HCEC 1CT (cell line): ENCODE measurements at regions not wholly inside any gene's neighbourhood (a gene's known extent, or its start where the extent isn't known, plus 50 kb on each side); places are given as distances from the start of the nearest gene placed in this dataset.
"Not testable (repeated sequence)": the region's sequence is repeated elsewhere in the genome, so short reads cannot be mapped to it uniquely, and the experiment has no call there.

Source experiments
- DNase-seq: peaks from one replicate; pipeline ENCODE4 v3.0.0-alpha.2; 2017

DNA sequence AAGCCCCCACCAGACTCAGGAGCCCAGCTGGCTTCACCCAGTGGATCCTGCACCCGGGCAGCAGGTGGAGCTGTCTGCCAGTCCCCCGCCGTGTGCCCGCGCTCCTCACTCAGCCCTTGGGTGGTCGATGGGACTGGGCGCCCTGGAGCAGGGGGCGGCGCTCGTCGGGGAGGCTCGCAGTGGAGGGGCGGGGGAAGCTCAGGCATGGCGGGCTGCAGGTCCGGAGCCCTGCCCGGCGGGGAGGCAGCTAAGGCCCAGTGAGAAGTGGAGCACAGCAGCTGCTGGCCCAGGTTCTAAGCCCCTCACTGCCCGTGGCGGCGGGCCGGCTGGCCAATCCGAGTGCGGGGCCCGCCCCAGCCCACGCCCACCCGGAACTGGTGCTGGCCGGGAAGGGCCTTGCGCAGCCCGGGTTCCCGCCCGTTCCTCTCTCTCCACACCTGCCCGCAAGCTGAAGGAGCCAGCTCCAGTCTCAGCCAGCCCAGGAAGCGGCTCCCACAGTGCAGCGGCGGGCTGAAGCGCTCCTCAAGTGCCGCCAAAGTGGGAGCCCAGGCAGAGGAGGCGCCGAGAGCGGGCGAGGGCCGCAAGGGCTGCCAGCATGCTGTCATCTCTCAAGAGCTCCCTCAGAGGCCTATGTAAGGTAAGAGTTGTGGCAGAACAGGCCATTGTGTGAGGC, 1307.8 kb upstream of the TMEFF2 start:
- DNase-seq, result no peak

DNA sequence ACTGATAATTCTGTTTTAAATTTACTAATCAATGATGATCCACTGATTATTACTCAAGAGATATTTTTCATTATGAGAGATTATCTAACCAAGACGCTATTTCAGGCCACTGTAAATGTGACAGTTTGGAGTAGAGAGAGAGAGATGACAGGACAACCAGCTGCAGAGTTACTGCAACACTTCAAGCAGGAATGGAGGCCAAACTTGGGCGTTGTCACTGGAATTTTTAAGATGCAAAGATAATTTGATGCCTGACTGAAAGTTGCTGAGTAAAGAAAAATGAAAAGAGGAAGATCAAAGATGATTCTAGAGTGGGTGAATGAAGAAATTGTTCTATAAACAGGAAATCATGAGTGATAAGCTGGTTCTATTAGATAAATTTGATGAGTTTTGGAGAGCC, 1302.1 kb upstream of the TMEFF2 start:
- no peak for DNase-seq

DNA sequence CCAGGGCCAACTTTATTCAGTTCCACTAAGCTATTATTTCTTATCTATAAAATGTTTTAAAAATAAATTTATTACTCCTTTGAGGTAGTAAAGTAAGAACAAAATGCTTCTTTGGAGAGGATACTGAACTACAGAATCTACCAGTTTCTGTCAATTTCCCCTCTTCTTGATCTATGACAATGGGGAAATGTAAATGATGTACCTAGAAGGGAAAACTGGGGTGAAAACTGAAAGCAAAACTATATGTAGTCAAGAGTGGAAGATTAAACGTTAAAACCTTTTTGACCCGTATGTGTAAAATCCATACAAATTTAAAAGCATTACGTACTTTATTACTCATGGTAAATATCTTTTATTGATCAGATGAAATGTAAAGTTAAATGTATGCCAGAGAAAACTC, 1287.8 kb upstream of the TMEFF2 start:
- DNase-seq, result no peak

DNA sequence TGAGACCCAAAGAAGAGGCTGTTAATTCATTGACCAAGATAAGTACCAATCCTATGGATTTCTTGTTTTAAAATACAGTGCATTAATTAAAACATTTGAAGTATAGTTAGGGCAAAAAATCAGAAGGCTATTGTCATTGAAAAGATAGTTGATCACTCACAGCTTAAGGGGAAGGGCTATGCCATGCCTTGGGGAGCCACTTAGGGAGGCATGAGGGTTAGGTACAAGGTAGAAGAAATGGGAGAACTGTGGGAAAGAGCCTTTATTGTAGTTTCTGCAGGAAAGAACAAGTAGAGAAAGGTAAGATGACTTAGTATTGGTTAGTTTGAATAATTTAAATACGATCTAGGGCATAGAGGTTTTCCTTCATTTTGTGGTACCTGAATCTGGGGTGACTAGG, 1285.5 kb upstream of the TMEFF2 start:
- no peak for DNase-seq

DNA sequence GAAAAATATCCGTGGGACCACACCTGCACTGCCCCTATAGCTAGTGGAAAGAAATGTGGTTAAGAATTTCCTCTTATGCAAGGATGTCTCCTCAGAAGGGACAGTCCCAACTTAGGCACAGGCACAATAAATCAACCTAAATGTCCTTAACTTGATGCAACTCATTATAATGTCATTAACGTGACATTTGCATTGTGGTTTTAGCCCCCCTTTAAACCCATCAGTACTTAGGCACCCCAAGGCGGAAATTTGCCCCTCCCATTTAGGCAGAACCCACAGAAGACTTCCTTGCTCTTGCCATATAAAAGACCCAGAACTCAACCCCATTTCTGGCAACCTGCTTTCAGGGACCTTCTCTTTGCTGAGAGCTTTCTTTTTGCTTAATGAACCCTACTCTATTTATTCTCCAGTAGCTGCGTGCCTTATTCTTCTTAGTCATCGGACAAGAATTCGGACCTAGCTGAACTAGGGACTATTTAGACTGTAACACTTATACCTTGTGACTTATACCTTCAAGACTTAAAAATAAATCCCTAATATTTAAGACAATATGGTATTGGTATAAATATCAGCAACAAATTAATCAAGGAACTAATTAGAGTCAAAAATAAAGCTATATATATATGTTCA, 1281.6 kb upstream of the TMEFF2 start:
- no peak for DNase-seq

DNA sequence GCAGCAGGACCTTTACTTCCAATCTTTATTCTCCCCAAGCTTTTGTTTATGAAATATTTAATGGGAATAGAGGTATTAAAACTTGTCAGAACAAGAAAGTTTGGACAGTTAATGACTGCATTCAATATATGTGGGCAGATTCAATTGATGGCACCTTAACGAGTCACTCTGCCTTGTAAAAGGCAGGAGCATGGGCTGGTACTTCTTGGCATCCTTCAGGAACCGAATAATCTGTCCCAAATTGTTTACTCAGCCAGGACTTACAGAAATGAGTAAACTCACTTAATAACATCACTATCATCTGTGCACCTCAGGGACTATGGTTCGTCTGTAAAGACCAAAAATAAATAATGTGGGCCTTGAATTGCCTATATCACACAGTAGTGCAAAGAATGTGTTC, 1280.3 kb upstream of the TMEFF2 start:
- DNase-seq, result no peak

DNA sequence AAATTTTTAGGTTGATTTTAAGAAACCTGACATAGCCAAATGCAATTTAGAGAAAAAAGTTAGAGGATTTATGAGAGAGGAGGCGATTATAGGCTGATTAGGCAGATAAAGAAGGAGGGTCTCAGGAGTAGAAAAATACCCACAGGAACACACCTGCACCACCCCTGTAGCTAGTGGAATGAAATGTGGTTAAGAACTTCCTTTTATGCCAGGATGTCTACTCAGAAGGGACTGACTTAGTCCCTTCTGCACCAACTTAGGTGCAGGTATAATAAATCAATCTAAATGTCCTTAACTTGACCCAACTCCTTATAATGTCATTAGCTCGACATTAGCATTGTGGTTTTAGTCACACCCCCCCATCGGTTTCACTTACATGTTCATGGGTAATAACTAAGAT, 1274.5 kb upstream of the TMEFF2 start:
- DNase-seq, result no peak

DNA sequence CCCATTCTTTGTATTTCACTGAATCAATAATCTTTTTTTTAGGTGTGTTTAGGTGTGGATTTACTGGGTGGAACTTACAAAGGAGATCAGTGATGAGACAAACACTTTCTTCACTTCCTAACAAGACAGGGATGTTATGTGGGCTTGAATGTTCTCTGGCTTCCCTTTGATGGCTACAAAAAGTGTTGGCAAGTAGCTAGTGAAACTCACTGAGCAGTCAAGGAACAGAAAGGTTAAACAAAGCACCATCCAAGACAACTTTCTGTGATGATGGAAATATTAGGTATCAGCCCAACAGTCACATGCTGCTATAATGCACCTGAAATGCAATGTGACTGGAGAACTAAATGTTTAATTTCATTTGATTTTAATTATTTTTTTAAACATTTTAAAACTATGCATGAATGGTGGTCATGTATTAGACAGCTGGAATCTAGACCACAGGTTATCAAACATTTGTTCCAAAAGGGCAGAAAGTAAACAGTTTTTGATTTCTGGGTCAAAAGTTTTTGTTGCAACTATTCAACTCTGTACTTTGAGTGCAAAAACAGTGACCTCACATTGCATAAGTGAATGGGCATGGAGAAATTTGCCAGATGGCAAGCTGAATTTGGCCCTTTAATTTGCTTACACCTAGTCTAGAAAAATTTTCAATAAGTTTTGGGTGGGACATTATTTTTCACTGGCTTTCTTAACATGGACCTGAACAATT, 1272.7 kb upstream of the TMEFF2 start:
- DNase-seq, result no peak

DNA sequence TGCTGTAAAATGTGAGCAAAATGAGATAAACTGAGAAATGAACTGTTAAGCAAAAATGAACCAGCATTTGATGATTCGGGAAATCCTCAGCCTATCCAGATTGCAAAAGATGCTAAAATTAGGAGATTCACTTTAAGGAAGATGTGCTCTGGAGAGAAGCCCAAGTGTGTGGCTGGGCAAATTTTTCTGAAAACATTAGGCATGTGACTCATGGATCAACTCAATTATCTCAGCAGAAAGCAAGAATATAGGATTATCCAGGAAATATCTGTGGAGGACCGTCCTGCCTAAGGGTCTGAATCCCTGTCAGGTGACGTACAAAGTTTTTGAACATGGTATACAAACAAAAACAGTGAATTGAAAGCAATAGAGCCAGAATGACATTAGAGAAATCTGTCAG, 1268.3 kb upstream of the TMEFF2 start:
- peak; percentile 32 for DNase-seq

DNA sequence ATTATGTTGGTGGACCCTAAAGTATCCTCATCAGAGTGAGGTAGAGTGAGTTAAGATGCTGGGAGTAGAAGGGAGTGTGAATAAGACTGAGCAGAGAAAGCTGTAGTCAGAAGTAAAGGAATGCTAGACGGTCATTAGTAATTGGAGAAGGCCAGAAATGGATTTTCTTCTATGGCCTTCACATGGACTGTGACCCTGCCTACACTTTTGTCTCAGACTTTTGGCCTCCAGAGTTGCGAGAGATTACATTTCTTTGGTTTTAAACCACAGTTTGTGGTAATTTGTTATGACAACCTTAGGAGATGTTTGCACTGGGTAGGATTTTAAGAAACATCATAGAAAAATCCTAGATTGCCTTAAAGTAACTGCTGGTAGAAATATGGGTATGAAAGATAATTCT, 1267.7 kb upstream of the TMEFF2 start:
- DNase-seq, result peak; percentile 35

DNA sequence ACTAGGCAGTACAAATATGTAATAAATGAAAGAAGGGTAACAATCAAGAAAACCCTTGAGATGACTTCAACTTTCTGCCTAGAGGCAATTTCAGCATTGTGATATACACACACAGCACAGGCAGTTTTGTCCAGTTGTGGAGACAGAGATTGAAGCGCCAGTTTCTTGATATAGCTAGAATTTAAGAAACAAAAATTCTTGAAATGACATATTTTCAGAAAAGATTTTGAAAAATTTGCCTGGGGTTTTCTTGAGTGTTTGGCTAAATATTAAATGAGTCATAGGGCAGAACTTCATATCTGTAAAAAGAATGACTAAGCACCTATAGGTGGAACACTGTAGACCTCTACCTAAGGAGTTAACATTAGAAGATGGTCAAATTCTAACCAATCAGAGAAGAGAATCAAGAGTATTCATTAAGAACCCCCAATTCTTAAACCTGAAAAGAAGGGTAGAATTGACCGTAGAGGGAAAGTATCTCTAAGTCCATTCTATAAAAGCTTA, 1266.8 kb upstream of the TMEFF2 start:
- DNase-seq, result no peak

DNA sequence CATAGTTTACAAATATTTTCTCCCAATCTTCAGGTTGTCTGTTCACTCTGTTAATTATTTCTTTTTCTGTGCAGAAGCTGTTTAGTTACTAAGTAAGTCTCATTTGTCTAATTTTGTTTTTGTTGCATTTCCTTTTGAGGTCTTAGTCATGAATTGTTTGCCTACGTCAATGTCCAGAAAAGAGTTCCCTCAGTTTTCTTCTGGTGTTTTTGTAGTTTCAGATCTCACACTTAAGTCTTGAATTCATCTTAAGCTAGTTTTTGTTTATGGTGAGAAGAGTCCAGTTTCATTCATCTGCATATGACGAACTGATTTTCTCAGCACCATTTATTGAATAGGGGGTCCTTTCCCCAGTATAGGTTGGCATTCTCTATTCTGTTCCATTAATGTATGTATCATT, 1252.2 kb upstream of the TMEFF2 start:
- no peak for DNase-seq

DNA sequence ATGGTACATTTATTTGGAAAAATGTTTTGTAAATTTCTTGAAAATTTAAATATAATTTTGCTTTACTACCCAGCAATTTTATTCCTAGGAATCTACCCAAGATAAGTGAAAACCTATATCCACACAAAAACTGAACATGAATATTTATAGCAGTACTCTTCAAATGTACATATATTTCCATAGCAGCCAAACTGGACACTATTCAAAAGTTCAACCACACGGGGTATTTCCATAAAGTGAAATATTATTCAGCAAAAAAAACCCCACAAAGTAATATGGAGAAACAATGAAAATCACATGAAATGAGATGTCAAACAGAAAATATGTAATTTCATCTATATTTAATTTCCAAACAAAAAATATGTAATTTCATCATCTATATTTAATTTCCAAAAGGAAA, 1247.6 kb upstream of the TMEFF2 start:
- no peak for DNase-seq

DNA sequence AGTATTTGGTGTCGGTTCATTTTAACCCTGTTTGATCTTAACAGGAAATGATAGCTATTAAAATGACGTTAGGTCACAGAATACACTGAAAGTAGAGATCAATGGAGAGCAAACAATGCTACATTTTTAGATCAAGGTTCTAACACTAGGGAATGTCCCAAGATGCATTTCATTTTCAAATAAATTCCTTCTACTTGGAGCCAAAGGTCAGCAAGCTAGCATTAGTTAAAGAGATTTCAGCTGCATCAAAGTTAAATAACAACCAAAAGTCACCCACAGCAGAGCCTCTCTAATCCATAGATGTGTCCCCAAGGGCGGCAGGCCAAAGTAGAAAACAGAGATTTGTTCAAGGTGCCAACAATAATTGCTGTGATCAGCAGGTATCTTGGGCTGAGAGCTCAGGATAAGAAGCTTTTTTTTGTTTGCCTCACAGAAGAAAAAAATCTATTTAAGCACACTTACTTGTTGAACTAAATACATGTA, 1233.6 kb upstream of the TMEFF2 start:
- DNase-seq, result no peak

DNA sequence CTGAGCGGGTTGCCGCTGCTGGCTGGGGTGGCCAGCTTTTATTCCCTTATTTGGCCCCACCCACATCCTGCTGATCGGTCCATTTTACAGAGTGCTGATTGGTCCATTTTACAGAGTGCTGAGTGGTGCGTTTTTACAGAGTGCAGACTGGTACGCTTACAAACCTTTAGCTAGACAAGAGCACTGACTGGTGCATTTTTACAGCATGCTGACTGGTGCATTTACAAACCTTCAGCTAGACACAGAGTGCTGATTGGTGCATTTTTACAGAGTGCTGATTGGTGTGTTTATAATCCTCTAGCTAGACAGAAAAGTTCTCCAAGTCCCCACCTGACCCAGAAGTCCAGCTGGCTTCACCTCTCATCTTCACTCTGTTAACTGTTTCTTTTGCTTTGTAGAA, 1217.6 kb upstream of the TMEFF2 start:
- not testable (repeated sequence) for DNase-seq

DNA sequence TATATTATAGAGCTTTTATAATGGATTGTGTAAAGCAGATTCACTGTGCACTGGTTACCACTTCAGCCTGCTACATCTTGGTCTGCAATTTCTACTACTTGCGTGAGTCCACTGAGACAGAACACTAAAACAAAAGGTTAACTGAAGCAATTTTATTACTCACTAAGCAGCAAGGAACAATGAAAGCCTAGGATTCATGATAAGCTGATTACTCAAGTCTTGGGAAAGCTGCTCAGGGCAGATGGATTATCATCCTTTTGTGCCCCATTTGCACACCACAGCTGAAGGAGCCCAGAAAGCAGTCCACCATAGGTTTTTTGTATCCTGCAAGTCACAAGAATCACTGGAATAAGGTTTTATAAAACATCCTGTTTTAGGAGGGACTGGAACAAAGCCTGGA, 1215.2 kb upstream of the TMEFF2 start:
- DNase-seq, result no peak

DNA sequence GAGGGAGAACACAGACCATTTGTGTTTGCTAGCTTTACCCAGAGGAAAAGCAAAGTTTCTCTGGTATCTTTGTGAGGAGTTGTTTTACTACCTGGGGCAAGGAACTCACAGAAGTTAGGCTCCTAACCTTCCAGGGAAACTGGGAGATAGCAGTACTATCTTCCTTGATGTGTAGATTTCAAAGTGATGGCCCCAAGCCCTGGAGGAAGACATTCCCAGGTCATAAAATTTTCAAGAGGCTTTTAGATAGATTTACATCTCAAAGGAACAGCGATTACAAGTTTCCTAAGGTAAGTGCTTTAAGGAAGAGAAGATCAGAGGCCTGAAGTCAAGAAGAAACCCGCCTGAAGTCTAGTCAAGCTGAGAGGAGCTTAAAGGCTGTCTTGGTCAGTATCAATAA, 1187.8 kb upstream of the TMEFF2 start:
- DNase-seq, result no peak

DNA sequence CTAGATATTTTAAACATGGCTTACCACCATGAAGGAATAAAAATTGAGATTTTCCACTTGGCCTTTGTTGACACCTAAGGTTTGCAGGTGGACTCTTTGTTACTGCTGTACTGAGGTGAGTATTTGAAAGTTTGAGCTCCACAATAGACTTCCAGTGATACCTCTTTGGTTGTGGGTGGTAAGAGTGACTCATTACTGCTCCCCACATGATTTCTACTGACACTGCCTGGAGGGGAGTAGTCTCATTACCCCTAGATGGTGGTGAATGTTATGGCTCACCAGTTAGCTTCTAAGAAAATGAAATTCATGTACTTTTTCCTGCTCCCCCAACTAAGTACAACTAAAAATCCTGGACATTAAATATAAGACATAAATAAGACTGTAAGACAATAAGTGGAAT, 1183.1 kb upstream of the TMEFF2 start:
- no peak for DNase-seq

DNA sequence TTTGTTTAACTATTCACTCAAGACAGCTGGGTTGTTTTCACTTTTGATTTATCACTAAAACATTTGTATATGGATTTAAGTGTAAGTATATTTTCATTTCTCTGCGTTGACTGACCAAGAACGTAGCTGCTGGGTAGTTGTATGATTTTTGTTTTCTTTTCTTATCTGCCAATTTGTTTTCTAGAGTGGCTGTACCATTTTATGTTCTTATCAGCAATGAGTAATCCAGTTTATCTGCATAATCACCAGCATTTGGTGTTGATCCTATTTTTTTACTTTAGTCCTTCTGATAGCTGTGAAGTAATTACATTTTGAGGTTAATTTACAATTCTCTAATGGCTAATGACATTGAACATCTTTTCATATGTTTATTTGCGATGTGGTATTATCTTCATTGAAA, 1178.4 kb upstream of the TMEFF2 start:
- no peak for DNase-seq

DNA sequence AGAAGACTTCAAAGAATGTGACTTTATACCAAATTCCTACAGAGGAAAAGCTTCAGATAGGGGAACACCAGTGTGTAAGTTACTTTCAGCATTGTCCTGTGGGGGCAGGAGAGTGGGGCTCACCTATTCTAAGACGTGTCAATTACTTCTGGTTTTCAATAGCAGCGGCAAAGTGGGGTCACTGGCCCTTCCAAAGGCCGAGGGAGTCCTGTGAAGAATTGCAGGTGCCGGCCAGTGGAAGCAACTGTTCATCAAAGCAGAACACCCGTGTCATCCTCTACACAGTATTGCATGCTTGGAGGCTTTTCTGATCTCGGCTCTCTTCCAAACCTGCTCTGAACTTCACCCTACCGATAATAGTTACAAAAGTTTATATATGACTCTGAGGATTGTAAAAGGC, 1176.5 kb upstream of the TMEFF2 start:
- DNase-seq, result no peak

DNA sequence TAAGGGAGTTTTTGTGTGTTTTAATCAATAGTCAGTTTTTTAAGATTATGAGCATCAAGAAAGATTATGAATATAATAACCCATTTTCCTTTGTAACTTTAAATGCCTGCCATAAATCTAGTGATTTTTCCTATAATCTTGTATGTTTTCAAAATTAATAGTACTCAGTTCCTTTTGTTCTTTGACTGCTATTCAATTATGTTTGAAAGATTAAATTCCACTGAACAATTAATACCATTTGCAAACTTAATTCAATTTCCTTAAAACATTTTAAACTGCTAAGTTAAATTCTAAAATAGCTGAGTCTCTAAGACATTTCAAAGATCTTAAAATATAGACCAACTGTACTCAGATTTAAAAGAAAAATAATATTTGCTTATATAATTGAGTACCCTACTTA, 1173.9 kb upstream of the TMEFF2 start:
- DNase-seq, result no peak

DNA sequence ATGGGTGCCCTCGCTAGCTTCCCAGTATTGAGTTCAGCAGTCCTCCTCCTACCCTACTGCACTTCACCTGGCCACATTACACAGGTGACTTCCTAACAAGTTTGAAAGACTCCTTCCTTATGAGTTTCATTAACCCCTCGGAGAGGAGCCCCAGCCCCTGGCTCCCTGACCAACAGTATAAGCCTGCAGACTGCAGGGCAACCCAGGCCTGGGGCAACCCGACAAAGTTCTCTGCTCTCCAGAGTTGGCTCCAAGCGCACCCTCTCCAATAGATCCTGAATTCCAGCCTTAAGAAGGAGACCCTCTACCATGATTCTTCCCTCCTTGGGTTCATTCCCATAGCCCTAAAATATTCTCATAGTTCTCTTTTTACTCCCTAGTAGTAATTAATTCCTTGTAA, 1162.8 kb upstream of the TMEFF2 start:
- no peak for DNase-seq

DNA sequence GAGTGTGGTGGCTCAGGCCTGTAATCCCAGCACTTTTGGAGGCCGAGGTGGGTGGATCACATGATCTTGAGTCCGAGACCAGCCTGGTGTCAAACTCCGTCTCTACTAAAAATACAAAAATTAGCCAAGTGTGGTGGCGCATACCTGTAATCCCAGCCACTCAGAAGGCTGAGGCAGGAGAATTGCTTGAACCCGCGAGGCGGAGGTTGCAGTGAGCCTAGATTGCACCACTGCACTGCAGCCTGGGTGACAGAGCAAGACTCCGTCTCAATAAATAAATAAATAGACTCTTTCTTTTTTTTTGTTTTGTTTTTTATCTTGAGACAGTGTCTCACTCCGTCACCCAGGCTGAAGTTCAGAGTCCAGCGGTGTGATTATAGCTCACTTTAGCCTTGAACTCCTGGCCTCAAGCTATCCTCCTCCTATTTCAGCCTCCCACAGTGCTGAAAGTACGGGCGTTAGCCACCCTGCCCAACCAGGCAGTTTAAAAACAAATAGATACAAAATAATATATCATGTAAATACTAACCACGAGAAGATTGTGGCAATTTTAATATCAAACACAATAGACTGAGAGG, 1158.0 kb upstream of the TMEFF2 start:
- DNase-seq, result not testable (repeated sequence)

DNA sequence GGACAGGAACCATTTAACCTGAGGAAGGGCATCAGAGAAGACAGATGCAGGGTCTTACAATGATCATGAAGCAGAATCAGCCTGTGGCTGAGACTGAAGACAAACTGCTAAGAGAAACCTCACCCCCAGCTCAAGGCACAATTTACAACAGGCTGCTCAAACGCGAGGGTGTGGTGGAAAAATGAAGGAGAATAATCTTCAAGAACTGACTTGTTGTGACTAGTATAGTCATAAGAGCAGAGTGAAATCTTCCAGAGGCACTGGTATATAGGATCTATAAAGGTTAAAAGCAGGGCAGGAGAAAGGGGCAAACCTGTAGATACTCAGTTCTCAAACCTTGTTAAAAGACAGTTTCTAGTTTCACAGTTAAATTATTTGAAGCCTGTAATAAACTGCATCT, 1155.8 kb upstream of the TMEFF2 start:
- DNase-seq, result no peak
